GM12892 (cell line): ENCODE measurements at regions not wholly inside any gene's neighbourhood (a gene's known extent, or its start where the extent isn't known, plus 50 kb on each side); places are given as distances from the start of the nearest gene placed in this dataset.

Experiments used
- POLR2A ChIP-seq: IDR thresholded peaks from 2 replicates; pipeline ENCODE4 v1.6.1; 2011; ENCODE audit warnings: low read depth, low read length, control low read depth
- POLR2AphosphoS5 ChIP-seq: IDR thresholded peaks from 2 replicates; pipeline ENCODE4 v1.6.1; 2011; ENCODE audit warnings: low read depth, low read length, control low read depth
- TAF1 ChIP-seq: IDR thresholded peaks from 2 replicates; pipeline ENCODE4 v1.6.1; 2011; ENCODE audit warnings: low read depth, mild to moderate bottlenecking, control low read depth, low read length, borderline replicate concordance

GRCh38 chr7:68967598-68967997, 630.7 kb upstream of the AUTS2 start:
- TF ChIP-seq POLR2AphosphoS5 (no peak), POLR2A (no peak), TAF1 (no peak)
